HG03469 (cell line): ENCODE measurements at regions not wholly inside any gene's neighbourhood (a gene's known extent, or its start where the extent isn't known, plus 50 kb on each side); places are given as distances from the start of the nearest gene placed in this dataset.

Source experiments
- ATAC-seq: cut with Tn5 transposase; IDR thresholded peaks from one replicate; pipeline ENCODE4 v1.9.1; 2021; ENCODE audit warnings: mild to moderate bottlenecking, moderate library complexity, moderate number of reproducible peaks; ENCODE audit not compliant: unreplicated experiment

GRCh38 chr9:81292056-81292805 is 397.1 kb downstream of the TLE1 start:
- no peak for ATAC-seq

GRCh38 chr9:81289622-81290021 is 399.7 kb downstream of the TLE1 start:
- ATAC-seq: no peak

- ATAC-seq: no peak
These were observed 421.3 kb downstream of the TLE1 start for GRCh38 chr9:81268048-81268447.

GRCh38 chr9:81266674-81267073 is 422.7 kb downstream of the TLE1 start:
- ATAC-seq: no peak

- ATAC-seq: no peak
These were observed 423.3 kb downstream of the TLE1 start for GRCh38 chr9:81266086-81266485.

- ATAC-seq: no peak
These were observed 424.8 kb downstream of the TLE1 start for GRCh38 chr9:81264516-81264915.

- no peak for ATAC-seq
These were observed 429.5 kb downstream of the TLE1 start for GRCh38 chr9:81259896-81260295.

GRCh38 chr9:81256368-81256767 is 433.0 kb downstream of the TLE1 start:
- ATAC-seq: no peak

GRCh38 chr9:81250606-81251005 is 438.7 kb downstream of the TLE1 start:
- ATAC-seq: no peak

DNA sequence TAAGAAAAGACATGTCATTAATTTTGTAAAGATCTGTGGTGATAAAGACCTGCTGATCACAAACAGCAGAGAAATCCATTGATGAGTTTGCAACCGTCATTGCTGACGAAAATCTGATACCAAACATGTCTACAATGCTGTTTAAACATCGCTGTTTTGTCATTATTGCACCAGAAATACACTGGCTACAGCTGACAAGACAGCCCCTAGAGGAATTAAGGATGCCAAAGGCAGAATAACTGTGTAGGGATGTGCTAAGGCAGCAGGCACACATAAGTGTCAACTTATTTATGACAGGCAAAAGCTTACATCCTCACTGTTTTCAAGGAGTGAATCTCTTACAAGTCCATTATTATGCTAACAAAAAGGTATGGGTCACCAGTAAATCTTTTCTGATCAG is 439.3 kb downstream of the TLE1 start:
- ATAC-seq: no peak

DNA sequence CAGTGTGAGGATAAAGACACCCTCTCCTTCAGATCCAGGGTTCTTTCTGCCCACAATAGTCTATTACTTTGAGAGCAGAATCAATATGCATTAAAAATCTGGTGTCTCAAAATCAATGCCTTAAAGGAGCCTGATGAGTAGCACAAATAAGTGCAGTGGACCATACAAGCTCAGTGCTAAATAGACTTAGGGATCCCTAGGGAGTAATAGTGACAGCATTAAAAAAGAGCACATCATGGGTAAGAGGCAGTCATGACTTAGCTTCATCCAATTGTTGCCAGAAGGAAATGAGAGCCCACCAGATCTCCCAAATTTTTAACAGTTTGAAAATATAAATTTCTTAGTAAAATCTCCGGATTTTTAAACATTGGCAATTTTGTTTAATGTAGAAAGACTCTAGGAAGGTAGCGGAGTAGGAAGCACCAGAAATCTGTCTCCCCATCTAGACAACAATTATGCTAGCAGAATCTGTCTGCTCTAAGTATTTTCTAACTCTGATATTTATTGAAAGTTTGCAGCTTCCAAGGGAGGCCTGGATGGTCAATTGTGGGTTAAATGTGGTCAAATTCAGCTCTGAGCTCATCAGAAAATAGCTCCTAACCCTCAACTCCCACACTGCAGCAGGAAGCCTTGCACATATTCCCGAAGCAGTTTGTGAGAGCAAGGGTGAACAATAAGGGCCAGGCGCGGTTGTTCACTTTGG is 443.9 kb downstream of the TLE1 start:
- ATAC-seq: no peak

DNA sequence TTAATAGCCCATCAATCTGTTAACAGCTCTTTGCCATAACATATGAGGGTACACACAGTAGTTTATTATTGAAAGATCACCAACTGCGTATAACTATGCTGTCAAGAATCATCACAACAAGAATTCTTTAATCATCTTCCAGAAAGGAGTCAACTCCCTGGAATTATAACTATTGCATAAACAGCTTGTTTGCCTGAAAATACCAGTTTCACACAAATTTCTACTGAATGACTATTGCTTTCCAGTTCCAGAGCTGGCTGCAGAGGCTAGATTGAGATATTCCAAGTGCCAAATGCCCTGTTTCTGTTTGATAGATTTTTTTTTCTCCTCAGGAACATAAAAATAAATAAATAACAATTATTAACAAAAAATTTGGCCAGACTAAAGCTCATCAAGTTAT is 444.7 kb downstream of the TLE1 start:
- ATAC-seq: no peak

- no peak for ATAC-seq
These were observed 446.5 kb downstream of the TLE1 start for GRCh38 chr9:81242866-81243265.

DNA sequence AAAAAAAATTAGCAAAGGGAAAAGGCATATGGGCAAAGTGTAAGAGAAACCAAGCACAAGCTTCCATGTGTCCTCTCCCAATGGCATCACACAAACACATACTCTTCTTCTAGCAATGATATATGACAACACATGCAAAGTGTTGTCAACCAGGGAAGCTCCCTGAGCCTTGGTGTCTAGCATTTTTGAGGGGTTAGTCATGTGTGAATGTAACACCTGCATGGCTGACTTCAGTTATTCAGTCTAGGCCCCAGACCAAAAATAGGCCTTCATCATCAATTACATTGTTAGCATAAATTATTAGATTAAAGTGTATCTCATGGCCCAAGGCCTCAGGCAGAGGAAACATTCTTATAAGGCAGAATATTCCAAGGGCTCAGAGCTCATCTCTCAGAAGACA is 450.0 kb downstream of the TLE1 start:
- ATAC-seq: no peak

DNA sequence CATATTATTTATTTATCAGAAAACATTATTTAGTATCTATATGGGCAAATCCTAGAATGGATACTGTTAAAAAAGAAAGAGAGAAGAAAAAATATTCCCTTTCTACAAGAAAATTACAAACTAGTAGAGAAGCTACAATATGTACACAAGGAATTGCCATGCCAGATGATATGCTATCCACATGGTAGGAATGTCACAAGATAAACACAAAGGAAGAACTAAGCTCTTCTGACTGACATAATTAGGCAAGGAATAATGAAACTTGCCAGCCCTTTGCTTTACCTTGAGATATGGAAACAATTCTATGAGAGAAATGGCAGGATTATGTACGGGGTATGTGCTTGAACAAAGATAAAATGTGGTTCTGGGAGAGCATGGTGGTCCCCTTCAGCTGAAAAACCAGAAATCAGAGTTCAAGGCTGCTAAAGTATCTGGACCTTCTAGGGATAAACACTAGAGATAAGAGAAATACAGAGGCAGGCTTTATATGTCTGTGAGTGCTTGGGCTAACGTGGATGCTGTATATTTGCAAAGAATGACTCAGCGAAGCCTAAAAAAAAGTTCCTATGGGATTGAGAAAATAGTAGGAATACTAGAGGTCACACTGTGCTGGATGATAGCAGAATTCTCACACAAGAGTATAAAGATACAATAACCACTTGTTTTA is 451.6 kb downstream of the TLE1 start:
- ATAC-seq: no peak

DNA sequence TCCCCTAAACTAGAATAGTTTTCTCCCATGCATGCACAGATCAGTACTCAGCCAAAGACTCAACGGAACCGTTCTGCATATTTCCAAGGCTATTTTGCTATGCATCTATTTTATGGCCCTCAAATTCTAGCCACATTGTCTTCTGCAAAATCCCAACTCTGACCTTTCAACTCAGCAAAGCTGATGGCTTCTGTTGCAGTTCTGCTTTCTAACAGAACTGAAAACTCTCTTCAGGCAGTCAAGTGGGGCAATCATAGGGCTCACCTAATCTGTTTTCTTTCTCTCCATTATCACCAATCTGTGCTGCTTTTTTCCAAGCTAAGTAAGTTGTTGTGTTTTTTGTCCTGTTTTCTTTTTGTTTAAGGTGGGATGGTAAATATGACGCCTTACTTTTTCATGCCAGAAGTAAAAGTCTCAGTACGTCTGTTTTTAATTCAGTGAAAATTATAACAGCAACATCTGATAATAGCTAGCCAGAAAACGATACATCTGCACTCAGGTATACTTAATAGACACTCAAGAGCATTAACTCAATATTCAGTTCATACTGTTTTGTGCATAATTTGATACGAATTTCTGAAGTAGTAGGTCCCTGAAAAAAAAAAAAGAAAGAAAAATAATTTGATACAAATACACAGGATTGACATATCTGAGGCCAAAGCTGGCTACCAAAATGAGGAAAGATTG is 454.3 kb downstream of the TLE1 start:
- no peak for ATAC-seq

GRCh38 chr9:81231011-81231410 is 458.3 kb downstream of the TLE1 start:
- ATAC-seq: no peak

- no peak for ATAC-seq
These were observed 461.7 kb downstream of the TLE1 start for GRCh38 chr9:81227507-81228245.

DNA sequence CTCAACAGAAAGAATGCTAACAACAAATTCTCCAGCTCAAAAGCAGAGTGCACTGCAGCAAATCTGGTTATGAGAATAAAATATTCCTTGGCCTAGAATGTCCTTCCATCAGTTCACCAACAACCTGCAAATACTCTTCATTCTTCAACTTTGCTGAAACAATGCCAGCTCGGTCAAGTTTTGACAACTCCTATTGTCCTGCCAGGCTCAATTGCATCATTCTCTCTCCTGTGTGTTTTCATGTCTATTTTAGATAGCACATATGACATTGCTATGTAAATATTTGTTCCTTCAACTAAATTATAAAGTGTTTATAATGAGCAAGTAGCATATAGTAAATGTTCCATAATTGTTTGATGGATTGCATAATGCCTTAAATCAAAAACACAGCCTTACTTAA is 463.8 kb downstream of the TLE1 start:
- ATAC-seq: no peak

DNA sequence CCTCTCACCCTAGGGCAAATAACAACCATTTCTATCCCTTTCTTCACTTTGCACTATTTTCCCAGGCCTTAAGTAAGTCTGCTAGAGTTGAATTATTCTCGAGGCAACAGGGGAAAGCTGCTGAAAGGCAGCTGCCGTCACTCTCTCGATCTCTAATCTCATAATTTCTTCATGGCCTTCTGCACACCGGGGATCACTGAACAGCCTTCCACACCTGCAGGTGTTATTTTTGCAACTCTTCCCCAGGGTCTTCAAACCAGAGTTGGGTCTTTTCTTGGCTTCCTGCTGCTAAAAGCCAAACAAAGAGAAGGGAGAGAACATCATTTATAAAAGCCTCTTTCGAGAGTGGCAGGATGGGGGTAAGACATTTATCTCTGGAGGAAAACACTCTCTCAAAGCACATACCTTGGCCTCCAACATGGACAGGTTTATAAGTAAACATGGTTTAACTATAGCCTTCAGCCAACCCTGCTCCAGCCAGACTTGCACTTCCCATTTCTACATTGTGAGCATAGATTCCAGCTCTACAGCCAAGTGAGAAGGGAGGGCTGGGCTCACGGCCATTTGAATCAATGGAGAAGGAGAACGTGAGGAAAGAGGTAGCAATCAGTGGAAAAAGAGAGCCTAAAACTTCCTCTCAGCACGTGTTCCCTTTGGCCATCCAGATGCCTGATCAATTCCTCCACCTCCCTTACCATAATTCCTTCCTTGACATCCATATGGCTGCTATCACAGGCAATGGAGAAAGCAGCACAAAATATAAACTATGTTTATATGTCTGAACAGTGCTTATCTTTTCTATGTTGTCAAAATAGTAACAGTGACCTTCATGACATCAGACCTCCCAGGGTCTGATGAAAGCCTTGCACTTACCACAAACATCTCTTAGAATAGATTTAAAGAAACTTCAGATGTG is 464.9 kb downstream of the TLE1 start:
- ATAC-seq: no peak
